Stimulated activated naive CD8-positive, alpha-beta T cell treated with anti-CD3 and anti-CD28 coated beads, Interleukin-15, Interleukin-2, amounts not matched to agents 100 U/mL and 50 U/mL, for 24 hours (primary cell): ENCODE measurements at regions not wholly inside any gene's neighbourhood (a gene's known extent, or its start where the extent isn't known, plus 50 kb on each side); places are given as distances from the start of the nearest gene placed in this dataset.

Experiments used
- ATAC-seq: fragments of 150-1000 bp; cut with Tn5 transposase; one replicate; pipeline ENCODE4 v1.10.0; 2021
- DNase-seq: peaks from one replicate; pipeline ENCODE4 v3.0.0; 2021

DNA sequence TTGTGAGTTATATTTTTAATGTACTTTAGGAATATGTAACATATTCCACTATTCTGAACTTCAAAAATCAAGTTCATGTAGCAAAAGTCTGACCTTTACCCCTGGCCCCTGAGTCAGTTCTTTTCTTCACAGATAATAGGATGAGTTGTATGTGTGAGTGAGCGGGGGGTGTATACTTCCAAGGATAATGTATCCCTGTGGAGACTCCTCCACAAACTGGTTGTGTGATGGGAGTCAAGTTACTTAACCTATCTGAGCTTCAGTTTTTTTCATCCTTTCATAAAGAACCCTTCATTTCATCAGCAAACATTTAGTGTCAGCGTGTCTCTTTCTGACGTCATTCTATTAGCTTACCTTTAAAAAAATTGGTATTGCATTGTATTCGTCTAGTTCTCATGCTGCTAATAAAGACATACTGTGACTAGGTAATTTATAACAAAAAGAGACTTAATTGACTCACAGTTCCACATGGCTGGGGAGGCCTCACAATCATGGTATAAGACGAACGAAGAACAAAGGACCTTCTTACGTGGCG lies 288.1 kb upstream of the GPC6 start:
- ATAC-seq: no peak
- DNase-seq: no peak

DNA sequence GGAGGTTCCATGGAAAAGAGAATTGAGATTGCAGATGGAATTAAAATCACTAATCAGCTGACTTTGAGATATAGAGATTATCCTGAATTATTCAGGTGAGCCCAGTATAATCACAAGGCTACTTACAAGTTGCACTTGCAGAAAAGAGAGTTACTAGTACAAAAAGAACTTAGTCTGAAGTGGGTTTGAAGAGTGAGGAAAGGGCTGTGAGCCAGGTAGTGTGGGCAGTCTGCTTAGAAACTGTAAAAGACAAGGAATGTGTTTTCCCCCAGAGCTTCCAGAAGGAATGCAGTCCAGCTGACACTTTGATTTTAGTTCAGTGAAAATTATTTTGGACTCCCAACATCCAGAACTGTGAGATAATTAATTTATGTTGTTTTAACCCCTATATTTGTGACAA lies 285.4 kb upstream of the GPC6 start:
- DNase-seq: no peak
- ATAC-seq: no peak

DNA sequence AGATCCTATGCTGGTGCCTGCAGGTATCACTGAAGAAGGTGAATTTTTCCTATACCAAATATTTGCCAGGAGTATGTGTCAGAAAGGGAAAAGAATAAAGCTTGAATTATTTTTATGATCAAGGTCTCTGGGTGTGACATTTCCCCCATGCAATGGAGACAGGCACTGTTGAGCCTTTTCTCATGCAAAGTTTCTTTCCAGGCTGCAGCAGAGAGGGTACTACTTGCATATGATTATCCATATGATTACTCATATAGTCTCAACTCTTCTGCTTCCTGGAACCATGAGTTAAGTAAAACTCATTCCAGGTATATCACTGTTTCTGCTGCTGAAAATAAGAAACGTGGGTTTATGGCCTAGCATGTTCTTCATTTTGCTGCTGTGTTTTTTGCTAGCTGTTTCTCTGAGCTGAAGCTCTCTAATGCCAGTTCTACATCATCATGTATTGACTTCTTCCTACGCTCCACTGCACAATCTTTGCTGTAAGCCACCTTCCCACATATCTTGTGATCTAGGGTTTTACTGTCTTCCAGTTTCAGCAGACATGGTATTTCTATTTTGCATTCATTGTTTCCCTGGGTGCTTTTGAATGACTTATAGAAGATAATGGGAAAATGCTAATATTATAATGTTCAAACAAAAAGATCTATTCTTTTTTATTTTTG lies 278.7 kb upstream of the GPC6 start:
- DNase-seq: no peak
- ATAC-seq: no peak

DNA sequence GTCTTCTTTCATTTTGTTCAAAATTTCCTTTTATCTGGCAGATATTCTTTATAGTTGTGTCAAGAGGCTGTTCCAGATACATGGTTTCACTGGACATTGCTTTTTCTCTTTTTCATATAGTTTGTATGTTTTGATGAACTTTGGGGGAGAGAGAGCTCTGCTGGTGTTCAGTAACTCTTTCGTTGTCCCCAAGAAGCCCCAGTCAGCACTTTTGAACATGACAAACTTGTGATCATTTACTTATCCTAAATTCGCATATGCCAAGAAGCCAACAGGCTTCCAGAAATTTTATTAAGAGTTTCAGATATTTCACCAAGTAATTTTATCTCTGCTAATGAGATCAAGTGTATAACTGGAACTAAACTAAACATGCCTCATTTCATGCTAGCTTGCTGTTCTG lies 275.8 kb upstream of the GPC6 start:
- ATAC-seq: no peak

DNA sequence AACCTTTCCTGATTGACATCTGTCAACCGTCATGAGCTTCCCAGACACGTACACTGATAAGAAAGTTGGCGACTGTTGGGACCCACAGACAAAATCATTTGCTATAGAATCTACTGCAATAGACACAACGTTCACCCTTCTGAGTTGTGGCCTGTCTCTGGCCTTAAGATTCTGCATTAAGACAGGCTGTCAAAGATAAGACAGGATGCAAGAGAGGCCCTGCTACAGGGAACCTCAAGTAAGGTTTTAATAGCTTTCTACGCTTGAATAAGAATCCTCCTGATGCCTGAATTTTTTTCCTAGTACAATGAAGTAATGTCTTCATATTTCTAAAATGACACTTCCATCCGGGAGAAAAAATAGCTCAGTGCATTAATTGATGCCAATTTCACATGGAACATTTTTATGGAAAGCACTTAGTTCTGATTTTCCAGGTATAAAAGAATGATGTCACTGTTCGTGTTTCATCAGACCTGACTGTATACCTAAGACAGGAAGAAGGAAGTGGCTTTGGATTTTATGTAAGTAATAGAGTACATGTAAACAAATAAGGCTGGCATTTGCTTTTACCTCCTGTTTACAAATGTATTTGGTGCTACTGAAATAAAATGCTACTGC lies 275.2 kb upstream of the GPC6 start:
- no peak for DNase-seq

More for the DNA sequence above, 275.8 kb upstream of the GPC6 start:
- DNase-seq: no peak

DNA sequence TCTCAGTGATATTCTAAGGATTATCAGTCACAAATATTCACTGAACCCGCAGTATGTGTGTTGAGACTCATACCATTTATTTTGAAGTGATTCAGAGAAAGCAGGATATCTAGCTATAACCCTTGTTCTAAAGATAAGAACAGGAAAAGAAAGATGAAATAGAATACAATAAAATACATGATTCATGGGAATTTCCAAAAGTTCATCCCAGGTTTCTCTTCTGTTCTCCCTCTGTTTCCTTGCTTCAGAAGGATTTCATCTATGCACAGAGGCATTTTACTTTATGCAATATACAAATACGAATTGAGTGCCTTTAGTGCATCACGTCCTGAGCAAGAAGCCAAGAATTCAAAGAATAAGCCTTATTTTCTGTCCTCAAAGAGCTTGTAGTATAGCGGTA lies 274.4 kb upstream of the GPC6 start:
- ATAC-seq (no peak), DNase-seq (no peak)

More for the DNA sequence above, 275.2 kb upstream of the GPC6 start:
- no peak for ATAC-seq

DNA sequence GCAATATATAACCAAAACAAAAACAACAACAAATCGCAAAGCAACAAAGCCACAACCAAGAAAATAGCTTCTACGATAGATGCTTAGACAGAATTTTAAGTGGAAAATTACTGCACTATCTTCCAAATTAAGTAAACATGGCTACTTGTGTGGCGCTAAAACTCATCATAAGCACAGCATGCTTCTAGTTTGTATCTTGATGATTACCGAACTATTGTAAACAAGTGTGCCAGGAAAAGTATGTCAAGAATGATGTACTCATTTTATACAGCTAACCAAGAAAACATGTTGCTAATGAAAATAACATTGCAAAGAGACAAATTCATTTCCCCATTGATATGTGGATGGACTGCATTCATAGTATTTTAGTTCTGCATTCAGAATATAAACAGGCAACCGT lies 271.9 kb upstream of the GPC6 start:
- ATAC-seq (no peak), DNase-seq (no peak)

DNA sequence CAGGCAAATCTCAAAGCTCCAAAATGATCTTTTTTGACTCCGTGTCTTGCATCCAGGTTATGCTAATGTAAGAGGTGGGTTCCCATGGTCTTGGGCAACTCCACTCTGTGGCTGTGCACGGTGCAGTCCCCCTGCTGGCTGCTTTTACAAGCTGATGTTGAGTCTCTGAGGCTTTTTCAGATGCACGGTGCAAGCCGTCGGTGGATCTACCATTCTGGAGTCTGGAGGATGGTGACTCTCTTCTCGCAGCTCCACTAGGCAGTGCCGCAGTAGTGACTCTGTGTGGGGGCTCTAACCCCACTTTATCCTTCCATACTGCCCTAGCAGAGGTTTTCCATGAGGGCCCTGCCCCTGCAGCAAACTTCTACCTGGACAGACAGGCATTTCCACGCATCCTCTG lies 266.8 kb upstream of the GPC6 start:
- ATAC-seq (no peak), DNase-seq (no peak)

DNA sequence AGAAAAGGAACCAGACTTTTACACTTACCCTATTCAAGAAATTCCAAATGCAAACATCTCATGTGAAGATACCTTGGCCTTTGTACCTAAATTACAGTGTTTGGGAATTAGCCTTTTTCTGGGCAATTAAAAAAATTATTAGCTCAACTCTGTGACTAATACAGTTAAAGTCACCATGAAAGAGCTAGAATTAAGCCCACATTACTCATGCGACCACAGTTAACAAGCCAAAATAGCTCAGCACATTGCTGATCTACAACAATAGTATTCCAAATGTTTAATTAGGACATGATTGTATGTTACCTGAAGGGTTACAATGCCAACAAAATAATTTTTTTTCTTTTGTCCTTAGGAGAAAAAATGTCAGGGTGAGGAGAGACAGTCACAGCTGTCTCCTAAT lies 263.6 kb upstream of the GPC6 start:
- ATAC-seq: no peak
- no peak for DNase-seq

DNA sequence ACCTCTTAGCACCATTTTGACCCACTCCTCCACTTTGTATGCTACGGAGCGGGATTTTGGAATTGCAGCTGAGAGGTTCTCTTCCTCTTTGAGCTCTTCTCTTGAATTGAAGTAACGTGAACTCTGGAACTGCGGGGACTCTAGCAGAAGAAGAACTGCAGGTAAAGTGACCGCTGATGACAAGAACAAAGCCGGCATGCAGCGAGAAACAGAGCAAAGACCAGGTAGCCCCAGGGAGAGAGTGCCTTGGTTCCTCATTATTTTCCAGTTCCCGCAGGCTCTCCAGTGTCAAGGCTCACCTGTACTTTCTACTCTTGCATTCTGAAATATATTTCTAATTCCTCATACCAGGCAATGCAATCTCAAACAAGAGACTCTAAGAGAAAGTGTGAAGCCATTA lies 260.3 kb upstream of the GPC6 start:
- ATAC-seq (no peak), DNase-seq (no peak)

DNA sequence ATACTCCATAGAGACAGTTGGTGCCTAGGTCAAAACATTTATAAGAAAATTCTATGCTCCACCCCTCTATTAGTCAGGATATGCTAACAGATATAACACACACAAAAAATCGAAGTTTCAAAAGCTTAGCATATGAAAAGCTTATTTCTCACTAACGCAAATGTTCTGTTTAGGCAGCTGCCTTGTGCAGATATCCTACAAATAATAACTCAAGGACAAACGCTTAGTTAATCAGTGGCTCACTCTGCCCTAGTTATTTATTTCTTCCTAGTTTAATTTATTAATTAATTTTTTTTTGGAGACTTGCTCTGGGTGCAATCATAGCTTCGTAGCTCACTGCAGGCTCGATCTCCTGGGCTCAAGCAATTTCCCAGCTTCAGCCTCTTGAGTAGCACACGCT lies 259.7 kb upstream of the GPC6 start:
- ATAC-seq: no peak
- DNase-seq: no peak

DNA sequence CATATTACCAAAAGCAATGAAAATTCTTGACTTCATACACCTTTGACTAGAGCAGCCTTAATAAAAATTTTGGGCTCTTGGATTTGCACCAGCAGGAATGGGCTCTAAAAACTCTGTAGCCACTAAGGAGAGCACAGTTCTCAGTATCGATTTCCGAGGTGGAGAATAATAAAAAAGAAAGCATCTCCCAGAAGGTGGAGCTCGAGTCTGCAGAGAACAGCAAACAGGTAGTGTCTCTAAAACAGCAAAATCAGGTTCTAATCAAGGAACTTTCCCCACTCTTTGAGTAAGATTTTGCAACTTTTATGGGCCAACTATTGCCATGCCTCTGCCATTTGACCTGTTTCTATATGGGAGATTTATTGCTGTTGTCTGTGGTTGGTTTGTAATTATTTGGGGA lies 258.7 kb upstream of the GPC6 start:
- ATAC-seq (no peak), DNase-seq (no peak)

DNA sequence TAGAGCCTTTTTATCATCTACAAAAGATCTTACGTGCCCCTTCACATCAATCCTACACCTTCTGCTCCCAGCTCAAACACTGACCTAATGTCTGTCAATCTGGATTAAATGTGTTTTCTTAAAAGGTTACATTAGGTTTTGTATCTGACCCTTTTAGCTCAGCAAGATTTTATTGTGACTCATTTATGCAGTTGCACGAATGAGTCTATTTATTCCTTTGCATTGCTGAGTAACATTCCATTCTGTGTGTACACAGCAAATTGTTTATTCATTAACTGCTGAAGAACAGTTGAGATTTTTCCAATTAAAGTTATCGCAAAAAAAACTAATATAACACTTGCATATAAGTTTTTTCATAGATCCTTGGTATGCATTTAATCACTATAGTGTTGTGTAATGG lies 253.9 kb upstream of the GPC6 start:
- ATAC-seq: no peak

DNA sequence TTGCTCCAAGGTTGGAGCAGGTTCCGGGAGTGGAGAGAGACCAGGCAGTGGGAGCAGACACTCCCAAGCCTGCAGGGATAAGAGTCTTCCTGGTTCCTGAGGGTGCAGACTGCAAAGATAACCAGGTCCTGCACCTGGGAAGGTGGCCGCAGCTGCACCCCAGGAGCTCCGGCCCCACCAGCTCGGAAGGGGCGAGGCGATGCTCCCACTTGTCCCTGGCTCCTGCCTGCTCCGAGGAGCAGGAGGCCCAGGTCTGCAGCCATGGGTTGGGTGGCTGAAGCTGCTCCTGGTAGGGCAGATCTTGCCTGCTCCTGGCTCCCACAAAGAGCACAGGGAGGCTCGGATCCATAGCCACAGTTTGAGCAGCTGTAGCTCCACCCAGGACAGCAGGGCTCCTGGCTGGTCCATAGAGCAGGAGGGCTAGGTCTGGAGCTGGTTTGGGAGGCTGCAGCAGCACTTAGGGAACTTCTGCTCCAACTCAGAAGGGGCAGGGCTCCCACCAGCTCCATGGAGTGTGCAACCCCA lies 251.6 kb upstream of the GPC6 start:
- no peak for DNase-seq
- ATAC-seq: no peak

More for the DNA sequence above, 253.9 kb upstream of the GPC6 start:
- DNase-seq: no peak

DNA sequence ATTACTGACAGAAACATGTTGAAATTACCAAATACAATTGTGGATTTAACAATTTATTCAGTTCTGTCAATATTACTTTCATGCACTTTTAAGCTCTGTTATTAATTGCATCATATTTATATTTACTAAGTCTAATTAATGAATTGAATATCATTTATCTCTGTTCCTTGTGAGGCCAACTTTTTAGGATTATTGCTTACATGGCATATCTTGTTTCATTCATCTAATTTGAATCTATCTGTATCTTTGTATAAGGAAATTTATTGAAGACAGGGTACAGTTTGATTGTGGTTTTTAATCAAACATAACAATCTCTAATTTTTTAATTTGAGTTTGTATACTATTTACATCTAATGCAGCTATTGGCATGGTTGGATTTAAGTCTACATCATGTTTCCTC lies 249.9 kb upstream of the GPC6 start:
- no peak for DNase-seq
- no peak for ATAC-seq

DNA sequence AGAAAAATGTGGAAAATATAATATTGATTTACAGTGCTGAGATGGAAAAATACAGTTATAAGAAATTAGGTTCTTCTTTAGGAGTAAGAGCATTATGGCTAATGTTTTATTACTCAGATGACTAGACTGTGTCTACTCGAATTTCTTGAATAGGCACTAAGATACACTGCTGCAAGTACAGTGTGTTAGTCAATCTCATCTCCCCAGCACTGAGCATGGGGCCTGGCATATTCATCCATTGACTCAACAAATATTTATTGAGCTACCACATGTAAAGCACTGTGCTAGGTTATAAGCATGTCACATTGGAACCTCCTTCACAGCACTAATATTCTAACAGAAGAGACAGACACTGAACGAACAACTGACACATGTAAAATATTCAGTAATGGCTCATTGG lies 242.5 kb upstream of the GPC6 start:
- ATAC-seq: no peak
- DNase-seq: no peak

DNA sequence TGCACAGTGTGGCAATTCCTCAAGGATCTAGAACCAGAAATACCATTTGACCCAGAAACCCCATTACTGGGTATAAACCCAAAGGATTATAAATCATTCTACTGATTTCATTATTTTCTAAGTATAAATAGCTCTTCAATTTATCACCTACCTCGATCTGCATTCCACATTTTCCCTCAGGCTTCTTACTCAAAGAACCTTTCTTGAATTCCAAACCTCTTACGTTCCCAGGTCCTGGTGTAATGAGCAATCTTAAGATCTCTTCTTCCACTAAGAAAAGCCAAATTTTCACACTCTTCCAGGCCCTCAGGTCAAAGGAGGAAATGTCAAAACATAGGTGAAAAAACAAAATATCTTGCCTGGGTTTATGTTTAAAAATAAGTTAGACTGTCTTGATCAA lies 237.3 kb upstream of the GPC6 start:
- DNase-seq: no peak
- ATAC-seq: no peak

DNA sequence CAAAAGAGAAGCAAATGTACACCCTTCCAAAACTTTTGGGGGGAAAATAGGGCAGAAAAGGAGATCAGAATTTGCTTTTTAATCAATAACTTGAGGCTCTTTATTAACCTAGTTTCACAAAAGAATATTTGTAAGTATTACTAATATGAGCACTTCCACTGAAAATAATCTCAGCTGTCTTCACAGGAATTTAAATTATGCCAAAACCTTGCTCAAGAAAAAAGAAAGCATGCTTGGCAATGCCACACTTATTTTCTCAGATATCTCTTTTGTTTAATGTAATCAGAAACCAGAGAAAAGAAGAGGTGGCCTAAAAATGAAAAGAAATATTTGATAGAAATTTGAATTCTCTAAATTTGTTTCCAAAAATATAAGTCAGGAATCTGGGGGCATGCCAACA lies 234.9 kb upstream of the GPC6 start:
- no peak for DNase-seq
- ATAC-seq: no peak

DNA sequence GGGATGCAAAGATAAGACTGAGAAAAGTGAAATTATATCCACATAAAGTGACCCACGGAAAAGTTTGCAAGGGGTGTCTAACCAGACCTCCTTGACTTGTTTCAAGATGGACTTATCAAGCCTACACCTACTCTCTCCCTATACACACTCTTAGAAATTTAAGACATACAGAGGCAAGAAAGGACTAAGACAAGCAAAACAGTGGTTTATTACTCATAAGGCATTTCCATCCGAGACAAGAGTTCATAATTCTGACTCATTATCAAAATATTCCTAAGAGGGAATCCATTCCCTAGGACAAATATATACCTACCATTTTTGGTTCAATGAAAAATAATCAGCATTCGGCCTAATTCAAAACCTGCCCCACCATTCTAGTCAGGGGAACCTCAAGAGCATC lies 232.6 kb upstream of the GPC6 start:
- no peak for DNase-seq
- no peak for ATAC-seq

DNA sequence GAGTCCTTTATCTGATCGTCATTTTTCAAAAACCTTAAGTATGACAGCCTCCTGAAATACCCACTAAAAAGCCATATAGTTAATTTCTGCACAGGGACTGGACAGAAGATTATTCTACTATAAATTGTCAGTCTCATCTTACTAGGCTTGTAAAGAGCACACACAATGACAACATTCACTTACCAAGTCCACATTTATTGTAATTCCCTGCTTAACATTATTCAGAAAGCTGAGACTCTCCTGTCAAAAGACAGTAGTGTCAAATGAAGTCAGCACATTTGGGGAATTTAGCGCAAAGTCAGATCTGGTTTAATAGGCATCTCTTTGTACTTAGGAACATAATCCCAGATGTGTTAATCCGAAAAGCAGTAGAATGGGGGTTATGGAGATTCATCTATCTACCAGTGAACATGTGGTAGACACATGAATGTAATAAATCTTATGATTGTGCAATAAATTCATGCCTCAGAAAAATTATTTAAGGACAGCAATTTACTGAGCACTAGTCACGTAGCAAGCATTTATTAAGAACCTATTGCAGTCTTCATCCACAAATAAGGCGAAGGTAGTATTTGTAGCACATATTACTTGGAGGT lies 224.6 kb upstream of the GPC6 start:
- DNase-seq (no peak), ATAC-seq (no peak)

DNA sequence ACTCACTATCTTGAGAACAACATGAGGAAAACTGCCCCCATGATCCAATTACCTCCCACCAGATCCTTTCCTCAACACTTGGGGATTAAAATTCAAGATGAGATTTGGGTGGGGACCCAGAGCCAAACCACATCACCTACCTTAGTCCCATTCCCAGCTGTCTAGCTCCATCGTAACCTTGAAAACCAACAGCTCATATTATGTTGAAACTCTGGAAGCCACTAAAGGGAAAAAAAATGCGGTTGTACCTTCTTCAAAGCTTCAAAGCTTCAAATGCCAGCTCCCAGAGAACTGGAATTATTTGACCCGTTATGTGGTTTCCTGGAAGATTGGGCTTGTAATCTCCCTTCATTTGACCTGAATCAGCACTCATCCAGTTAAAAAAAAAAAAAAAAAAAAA lies 223.1 kb upstream of the GPC6 start:
- DNase-seq: no peak
- no peak for ATAC-seq

DNA sequence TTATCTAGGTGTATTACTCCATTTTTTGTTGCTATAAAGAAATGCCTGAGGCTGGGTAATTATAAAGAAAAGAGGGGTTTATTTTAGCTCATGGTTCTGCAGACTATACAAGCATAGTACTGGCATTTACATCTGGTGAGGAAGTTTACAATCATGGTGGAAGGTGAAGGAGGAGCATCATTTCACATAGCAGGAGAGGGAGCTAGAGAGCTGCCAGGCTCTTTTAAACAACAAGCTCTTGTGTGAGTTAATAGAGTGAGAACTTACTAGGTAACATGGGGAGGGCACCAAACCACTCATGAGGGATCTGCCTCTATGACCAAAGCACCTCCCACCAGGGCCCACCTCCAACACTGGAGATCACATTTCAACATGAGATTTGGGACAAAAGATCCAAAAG lies 221.7 kb upstream of the GPC6 start:
- ATAC-seq: no peak
- no peak for DNase-seq

DNA sequence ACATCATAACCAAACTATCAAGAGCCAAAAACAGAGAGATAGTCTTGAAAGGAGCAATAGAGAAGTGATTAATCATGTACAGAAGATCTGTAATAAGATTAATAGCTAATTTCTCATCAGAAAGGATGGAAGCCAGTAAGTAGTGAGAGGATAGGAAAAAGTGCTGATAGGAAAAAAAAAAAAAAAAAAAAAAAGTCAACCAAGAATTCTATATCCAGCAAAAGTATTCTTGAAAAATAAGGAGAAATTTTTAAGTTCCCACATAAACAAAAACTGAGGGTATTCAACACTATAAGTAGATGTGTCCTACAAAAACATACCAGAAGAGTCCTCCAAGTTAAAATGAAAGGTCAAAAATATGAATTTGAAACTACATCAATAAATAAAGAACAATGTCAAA lies 218.7 kb upstream of the GPC6 start:
- DNase-seq (no peak), ATAC-seq (no peak)
